Activated T-cell treated with anti-CD3 and anti-CD28 coated beads for 1 hour (primary cell): ENCODE measurements at regions not wholly inside any gene's neighbourhood (a gene's known extent, or its start where the extent isn't known, plus 50 kb on each side); places are given as distances from the start of the nearest gene placed in this dataset.

ENCODE experiments used
- DNase-seq: peaks from one replicate; pipeline ENCODE4 v3.0.0-alpha.2; 2020; ENCODE audit warnings: low read depth

DNA sequence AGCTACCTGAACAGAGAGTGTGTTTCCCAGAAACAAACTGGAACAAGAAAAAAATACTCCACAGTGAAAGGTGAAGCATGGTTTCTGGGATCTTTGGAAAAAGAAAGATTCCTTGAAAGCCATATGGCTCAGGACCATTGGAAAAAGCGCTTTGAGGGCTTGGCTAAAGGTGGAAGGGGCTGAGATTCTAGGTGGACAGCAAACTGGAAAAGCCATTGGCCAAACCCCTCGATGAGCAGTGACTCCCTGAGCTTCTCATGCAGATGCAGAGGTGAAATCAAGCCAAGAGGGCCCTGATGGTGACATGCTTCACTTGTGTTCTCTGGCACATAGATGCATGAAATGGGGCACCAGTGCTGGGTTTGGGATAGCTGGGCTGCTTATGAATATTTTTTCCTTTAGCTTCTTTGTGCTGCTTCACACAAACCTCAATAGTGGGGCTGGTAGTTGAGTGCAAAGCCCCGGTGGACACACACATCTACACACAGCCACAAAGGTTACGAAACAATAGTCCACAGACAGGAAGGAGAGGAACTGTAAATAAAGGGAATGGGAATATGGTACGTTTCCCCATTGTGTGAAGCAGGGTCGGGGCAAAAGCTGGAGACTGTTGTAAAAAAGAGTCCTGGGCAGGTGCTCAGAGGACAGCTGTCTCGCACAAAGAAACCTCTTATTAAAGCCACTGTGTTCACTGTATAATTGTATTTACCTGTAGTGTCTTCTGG, 117.8 kb downstream of the FOXA2 start:
- no peak for DNase-seq

- DNase-seq = no peak
Observed at GRCh38 chr20:22465622-22466446, 118.5 kb downstream of the FOXA2 start.

- no peak for DNase-seq
Observed at GRCh38 chr20:22464312-22465003, 119.9 kb downstream of the FOXA2 start.

- no peak for DNase-seq
Observed at GRCh38 chr20:22462975-22463914, 121.1 kb downstream of the FOXA2 start.

GRCh38 chr20:22460803-22461202, 123.6 kb downstream of the FOXA2 start:
- no peak for DNase-seq

GRCh38 chr20:22460231-22460630, 124.1 kb downstream of the FOXA2 start:
- no peak for DNase-seq

DNA sequence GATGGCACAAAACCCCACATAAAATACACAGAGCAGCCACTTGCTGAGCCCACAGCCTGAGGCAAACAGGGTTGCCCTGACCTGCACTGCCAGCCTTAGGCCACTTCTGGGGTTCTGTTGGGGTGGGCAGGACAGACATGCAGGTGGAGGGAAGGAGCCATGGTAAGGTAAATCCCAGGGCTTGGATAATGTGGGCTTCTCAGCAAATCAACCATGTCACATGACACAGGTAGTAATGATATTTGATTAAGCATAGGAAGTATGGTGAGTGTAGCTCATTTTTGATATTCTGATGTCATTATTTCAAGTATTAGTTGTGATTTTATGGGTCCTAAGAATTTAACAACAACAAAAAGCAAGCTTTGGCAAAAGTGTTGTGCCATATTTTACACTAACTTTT, 124.6 kb downstream of the FOXA2 start:
- no peak for DNase-seq

GRCh38 chr20:22456109-22456508, 128.3 kb downstream of the FOXA2 start:
- no peak for DNase-seq

GRCh38 chr20:22455259-22455658, 129.1 kb downstream of the FOXA2 start:
- no peak for DNase-seq

DNA sequence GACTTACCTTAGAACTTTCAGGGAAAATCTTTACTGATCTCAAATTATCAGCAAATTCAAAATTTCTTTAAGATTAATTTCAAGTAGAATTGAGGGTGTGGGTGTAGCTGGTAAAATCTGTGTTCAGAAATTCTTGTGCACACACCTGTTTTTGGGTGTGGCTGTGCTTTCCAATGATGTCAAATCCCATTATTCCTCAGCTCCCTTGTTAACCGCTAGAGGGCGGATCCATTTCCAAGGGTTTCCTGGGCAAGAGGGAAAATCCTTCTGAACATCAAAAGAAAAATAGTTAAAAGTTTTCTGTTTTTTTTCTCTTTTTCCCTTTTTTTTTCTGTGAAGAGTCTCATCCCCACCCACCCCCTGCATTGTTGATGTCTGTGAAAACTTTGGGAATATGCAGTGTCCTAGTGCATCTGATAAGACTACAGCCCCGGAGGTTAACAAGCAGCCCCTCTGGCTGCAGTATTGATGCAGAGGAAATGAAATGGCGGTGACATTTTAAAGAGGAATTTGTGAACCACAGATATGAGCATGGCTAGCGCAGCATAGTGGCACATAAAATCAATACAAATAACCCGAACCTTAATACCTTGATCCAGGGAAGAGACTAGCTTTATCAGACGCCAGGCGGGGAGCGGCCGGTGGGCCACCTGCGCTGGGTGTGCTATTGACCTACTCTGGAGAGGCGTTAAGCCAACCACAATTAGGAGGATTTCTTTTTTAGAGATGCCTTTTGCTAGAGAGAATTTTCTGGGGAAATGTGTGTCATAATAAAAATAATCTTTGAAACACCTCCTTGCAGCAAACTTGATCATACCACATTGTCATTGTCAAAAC, 130.9 kb downstream of the FOXA2 start:
- DNase-seq = no peak

DNA sequence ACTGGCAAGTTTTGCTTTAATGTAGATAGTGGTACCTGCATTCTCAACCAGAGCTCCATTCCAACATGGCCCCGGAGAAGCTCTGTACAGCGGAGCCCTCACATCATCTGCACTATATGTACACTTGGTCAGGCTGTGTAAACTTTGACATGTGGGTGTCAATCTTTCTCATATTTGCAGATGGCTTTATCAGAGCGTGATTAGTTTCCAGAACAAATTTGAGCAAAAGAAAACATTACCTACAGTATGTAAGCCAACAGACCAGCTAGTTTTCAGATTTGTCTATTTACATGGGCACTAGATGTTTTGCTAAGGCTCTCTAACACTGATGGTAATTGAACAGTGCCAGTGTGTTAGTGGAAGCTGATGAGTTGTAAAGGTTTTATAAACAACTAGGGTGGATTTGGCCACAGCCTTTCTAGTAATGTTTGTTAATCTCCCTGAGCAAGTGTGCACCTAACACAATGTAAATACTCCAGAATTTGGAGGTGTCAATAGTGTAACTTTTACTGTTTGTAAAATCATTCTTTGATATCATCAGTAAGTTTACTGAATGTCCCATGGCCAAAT, 131.8 kb downstream of the FOXA2 start:
- no peak for DNase-seq

GRCh38 chr20:22450537-22450936, 133.8 kb downstream of the FOXA2 start:
- DNase-seq = no peak

- no peak for DNase-seq
Observed at GRCh38 chr20:22449188-22449973, 135.0 kb downstream of the FOXA2 start.

- no peak for DNase-seq
Observed at GRCh38 chr20:22447447-22447778, 137.0 kb downstream of the FOXA2 start.

GRCh38 chr20:22446613-22447446, 137.5 kb downstream of the FOXA2 start:
- no peak for DNase-seq

DNA sequence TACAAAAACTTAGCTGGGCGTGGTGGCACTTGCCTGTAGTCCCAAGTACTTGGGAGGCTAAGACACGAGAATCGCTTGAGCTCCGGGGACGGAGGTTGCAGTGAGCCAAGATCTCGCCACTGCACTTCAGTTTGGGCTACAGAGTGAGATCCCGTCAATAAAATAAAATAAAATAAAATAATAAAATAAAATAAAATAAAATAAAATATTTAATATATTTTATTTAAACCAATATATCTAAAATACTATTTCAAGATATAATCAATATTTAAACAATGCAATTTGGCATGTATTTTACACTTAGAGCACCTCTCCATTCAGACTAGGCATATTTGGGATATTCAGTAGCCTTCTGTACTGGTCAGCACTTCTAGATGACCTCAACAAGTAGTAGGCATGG, 142.1 kb downstream of the FOXA2 start:
- DNase-seq = no peak

GRCh38 chr20:22438926-22439325, 145.4 kb downstream of the FOXA2 start:
- DNase-seq = no peak

DNA sequence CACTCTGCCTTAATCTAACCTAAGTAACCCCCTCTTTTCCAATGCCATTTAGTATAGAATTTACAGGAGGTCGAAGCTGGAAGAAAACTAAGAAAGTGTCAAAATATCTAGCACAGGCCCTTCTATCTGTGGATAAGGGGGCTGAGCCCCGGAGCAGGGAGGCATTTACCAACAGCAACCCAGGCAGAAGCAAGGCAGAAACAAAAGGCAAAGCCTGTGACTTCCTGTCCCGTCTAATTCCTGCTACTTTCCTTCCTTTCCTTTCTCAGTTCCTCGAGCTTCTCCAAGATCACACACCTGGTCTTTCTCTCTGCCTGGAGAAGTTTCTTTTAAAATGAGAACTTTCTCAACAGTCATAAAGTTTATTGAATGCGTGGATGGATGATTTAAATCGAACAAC, 146.0 kb downstream of the FOXA2 start:
- DNase-seq = no peak

DNA sequence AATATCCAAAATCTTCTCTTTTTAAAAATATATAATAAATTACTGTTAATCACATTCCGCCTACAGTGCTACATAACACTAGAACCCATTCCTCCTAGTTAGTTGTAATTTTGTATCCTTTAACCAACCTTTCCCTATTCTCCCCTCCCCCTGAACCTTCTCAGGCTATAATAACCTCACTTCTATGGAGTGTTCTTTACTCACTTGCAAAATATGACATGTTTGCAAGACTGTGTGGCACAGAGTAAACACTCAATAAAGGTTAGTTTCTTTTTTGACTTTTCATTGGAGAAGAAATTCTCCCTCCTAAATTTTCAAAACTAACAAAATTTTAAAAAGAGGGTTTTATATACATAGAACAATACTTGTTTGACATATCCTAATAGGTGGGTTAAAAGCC, 147.0 kb downstream of the FOXA2 start:
- DNase-seq = no peak
